Stimulated activated CD8-positive, alpha-beta memory T cell treated with anti-CD3 and anti-CD28 coated beads, Interleukin-15, amount 100 ng/mL, for 4 hours (primary cell): ENCODE measurements at regions not wholly inside any gene's neighbourhood (a gene's known extent, or its start where the extent isn't known, plus 50 kb on each side); places are given as distances from the start of the nearest gene placed in this dataset.

Experiments used
- DNase-seq, 2 donors: peaks; one replicate each; pipeline ENCODE4 v3.0.0-alpha.2; 2020; ENCODE audit warnings: low read depth in 2 of 2

DNA sequence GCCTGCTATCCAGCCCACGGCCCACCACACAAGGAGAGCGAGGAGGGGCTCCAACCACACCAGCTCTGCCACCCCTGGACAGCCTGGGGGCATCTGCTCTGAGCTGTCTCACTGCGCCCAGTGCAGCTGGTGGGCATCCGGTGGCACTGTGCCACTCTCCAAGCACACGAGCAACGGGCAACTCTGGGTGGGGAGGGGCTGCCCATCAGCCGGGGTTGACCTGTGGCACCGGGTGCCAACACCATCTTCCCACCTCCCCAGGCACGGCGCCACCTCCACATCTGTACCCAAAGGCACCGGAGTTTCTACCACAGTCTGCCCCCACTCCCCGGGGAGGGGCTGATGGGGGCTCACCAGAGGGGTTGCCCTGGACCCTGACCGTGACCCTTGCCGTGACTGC, 241.8 kb downstream of the RBFOX3 start:
- no peak for DNase-seq

DNA sequence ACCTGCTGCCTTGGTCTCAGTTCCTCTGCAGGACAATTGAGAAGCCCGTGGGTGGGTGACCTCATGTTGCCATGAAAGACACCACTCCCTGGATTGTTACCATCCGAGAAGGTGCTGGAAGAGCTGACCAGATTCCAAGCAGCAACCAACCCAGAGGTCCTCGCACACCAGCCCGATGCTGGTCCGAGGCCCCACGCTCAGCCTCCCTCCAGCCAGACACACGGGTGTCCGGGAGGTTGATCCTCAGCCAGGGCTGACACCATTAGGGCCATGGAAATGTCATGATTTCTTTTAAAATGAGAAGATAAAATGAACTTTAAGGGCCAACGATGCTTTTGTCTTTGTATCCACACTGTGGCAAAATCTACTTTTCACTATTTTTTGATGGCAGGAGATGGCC, 242.3 kb downstream of the RBFOX3 start:
- DNase-seq, result no peak

DNA sequence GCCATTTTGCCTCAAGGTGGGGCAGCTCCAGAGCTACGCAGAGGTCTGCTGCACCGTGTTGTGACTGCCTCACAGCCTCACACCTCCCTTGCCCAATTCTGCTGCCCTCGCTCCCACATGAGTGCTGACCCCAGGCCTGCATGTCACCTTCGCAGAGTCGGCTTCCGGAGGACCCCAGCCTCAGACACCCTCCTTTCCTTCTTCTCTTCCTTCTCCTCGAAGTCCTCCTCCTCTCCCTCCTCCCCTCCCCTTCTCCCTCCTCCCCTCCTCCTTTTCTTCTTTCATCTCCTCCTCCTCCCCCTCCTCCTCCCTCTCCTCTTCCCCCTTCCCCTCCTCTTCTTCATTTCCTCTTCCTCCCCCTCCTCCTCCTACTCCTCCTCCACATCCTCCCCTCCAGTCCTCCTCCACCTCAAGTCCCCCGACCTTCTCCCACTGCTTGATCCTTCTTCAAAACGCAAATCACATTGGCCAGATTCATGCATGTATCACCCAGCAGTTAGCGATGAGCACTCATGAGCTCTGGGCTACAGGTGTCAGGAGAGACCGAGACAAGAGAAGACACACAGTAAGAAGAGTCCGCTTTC, 243.8 kb downstream of the RBFOX3 start:
- DNase-seq, result no peak

DNA sequence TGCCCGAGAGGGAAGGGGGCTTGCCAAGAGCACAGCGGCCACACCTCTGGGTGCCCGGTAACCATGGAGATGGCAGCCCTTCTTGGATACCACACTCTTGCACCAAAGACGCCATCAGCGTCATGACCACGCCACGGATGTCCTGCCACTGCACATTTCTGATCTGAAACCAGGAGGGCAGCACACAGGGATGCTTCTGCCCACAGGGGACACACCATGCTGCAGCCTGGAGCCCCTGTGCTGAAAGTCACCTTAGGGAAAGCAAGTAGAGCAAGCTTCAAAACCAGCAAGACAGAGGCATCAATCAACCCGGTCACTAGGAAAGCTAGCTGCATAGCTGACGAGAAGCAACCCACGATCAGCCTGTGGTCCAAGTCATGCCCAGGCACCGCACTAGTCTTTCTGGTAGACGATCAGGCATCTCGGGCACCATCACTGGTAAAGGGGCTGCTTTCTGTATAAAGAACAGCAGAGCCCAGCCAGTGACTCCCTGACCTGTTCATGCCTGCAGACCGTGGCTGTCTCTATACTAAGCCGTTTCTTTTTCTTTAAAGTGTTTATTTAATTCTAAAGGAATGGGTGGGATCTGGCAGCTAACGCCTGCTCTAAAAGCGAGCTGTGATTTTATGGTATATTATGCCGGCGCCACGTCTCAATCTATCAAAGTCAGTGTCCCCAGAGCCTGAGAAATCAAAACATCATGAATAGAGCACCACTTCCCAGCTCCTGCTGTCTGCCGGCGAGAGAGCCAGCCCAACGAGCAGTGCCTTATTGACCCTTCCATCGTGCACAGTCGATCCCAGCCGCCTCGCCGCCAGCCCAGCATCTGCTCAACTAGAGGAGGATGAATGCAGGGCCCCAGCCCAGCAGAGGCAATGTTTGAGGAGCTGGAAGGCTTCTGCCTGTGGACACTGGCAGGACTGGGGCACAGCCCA, 244.7 kb downstream of the RBFOX3 start:
- no peak for DNase-seq

DNA sequence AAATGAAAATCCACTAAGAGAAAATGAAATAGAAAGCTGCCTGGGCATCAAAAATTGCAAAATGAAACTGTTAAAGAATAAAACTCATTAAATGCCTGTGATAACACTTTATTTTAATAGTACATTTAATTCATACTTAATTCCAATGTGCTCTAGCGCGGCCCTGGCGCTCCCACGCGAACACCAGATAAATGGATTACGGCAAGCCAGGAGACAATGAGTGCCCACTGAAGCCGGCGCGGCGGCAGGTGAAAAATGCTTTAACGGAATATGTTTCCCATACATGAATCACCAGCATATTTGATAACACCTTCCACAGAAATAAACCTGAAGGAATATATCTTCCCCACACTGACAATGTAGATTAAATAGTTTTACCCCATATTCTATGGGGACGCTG, 245.5 kb downstream of the RBFOX3 start:
- DNase-seq, result no peak

DNA sequence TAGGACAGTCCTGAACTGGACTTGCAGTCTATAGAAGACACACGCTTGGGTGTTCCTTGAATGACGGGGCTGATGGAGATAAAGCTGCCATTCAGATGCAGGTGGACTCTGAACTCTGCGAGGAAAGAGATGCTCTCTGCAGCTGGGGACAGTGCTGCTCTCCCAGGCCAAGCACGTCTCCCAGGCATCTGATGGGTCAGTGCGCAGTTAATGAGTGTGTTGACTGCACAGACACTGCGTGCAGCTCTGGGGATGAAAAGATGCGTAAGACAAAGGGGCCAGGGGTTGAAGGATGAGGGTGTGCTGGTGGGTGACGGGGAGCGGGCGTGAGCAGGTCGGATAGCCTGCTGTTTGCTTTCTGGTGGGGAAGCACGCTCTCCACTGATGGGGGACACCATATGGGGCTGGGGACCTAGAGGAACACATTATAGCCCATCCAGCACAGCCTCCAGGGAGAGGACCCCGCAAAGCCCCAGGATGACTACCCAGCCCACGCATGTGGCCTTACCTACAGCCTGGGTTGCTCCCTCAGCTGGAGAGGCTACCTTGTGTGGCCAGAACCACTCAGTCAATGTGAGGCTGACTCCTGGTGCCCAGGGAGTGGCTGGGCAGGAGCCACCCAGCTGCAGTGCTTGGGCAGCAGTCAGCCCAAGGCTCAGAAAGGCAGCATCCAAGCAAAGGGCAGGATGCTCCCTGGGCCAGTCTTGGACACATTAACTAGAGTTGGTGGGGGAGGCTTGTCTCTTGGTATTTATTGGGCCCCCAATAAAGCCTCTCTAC, 246.3 kb downstream of the RBFOX3 start:
- DNase-seq, result no peak

DNA sequence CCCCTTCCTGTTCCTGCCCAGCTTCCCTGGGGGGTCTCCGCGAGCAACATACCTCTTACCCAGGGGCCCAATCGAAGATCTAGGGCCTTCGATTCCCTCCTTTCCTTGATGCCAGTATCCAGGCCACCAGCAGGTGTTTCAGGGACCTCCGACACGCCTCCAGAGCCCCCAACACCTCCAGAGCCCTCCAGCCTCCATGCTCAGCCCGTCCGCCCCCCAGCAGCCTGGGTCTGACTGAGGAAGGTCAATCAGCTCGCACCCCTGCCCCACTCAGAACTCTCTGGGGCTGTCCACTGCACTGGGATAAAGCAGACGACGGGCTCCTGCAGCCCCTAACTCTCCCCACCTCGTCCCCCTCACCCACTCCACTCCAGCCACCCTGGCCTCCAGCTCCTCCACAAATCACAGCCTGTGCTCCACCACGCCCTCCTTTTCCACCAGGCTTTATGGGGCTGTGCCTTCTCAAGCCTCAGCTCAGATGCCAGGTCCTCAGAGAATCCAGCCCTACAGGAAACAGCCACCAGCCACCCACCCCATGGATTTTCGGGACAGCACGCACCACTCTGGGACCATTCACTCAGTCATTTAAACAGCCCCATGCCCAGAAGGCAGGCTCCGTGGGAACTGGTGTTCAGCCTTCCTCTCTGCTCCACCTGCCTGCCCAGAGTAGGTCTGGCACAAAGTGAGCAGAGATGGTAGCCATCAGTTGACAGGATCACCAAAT, 247.1 kb downstream of the RBFOX3 start:
- DNase-seq, result no peak

DNA sequence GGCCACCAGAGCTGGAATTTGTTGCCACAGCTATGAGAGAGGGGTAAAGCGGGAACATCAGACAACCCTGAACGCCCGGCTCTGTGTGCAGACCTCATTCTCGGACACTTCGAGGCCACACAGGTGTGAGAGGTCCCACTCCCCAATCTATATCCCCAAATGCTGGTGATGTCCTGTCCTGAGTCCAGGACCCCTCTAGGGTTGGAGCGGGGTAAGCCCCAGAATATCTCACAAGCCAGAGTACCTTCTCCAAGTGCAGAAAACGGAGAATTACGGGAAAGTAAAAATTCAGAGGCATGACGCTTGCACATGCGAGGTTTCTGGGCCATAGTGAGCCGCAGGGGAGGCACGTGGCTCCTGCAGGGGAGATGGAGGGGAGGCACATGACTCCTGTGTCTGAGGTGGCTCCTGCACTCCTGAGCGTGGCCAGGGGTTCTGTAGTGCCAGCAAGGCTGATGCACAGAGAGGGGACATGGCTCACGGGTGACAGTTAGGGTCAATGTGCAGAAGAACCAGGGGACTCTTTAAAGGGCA, 248.0 kb downstream of the RBFOX3 start:
- no peak for DNase-seq

DNA sequence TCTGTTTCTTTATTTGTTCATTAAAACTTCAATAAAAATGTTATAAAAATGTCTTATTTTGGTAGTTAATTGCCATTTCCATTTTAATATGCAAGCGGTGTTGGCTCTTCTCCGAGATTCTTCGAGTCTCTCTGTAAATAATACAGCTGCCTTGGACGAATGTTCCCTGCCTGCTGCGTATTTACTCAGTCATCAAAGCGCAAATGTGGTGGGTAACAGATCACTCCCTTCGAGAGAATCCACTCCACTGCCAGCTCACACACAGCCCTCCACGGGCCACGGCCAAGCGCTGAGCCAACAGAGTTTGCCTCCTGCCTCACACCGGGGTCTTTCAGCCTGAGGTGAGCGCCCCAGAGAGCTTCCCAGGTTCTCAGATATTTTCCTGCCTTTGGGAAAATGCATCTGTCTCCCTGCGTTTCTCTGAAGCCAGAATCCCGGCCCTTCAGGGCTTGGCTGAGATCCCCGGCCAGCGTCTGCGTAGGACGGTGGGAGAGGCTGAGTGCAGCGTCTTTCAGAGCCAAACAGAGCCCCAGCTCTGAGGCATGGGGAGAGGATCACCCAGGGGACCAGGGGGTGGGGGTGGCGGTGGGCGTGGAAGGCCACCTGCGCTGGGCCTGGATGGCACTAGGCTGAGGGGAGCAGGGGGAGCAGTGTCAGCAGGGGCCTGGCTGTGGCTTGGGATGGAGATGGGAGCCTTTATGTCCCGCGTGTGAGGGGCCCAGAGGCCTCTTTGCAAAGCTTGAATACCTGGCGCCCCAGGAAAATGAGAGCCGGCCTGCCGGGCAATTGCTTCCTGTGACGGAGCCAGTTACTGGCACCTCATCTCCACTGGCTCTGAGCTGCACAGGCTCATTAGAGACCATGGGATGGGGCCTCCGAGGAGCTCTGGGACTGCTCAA, 248.7 kb downstream of the RBFOX3 start:
- DNase-seq, result no peak

DNA sequence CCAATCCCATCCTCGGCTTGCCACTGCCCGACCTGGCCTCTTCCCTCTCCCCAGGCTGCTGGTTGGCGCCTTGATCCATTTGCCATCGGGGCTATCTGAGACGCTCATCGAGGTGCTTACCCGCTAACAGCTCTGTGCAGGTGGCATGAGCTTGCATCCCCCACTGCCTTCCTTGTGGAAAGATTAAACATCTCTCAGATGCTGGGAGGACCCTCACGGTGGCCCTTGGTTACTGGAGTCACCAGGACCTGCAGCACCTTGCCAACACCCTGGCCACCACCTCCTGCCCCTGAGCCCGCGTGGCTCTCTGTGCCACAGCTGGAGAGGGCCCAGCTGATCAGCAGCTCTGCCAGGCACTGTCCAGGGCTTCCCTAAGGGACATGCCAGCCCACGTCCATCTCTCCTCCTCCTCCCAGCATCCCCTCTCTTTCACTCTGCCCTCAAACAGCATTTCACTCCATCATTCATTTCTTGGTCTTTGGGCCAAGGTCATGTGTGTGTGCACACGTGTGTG, 249.6 kb downstream of the RBFOX3 start:
- DNase-seq, result no peak

DNA sequence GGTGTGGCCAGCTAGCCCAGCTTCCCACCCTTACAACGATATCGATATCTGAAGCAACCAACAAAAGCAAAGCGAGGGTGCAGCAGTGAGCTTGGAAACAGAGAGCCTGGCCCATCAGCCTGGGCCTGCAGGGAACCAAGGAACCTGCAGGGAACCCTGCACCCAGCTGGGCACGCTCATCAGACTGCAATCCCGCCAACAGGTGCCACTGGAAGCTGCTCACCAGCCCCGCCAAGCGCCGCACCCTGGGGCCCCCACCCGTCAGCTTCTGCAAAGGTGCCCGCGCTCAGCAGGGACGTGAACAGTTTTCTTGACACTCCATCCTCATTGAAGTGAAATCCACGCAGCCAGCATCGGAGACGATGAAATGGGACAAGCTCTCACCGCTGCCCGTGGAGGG, 250.7 kb downstream of the RBFOX3 start:
- no peak for DNase-seq

DNA sequence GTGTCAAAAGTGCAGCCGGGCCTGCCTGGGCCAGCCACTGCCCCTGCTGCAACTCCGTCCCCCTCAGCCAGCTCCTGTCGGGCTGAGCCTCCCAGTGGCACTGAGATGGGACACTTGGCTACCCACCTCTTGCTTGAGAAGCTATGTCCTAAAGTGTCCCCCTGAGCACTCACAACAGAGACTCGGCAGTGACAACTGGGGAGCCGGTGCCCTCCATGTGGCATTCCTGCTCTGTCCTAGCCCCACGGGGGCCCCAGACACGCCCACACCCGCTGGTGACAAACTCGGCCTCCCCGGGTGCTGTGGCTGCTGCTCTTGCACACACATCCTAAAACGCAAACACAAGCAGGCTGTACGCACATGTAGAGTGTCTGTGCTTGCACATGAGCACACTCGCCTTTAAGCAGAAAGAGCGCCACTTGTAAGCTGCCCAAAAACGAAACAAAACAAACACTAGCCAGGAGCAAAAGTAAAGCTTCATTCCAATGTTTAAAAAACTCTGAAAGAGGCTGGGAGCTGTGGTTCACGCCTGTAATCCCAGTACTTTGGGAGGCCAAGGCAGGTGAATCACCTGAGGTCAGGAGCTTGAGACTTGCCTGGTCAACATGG, 253.9 kb downstream of the RBFOX3 start:
- DNase-seq, result no peak

DNA sequence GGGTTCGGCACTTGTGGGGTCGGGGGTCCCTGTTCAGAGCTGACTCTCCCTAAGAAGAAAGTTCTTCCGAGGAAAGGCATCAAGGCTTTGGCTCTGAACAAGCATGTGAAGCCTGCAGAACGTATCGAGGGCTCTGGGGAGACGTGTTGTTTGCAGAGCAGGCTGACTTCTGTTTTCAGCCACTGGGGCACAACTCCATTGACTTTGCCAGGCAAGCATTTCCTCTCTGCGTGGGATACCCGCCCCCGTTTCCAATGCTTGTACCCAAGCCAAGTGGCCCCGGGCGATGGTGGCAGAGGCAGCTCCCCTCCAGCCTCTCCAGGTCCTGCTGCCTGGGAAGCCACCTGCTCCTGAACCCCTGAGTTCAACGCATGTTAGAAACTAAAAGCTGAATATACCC, 255.7 kb downstream of the RBFOX3 start:
- DNase-seq, result no peak

DNA sequence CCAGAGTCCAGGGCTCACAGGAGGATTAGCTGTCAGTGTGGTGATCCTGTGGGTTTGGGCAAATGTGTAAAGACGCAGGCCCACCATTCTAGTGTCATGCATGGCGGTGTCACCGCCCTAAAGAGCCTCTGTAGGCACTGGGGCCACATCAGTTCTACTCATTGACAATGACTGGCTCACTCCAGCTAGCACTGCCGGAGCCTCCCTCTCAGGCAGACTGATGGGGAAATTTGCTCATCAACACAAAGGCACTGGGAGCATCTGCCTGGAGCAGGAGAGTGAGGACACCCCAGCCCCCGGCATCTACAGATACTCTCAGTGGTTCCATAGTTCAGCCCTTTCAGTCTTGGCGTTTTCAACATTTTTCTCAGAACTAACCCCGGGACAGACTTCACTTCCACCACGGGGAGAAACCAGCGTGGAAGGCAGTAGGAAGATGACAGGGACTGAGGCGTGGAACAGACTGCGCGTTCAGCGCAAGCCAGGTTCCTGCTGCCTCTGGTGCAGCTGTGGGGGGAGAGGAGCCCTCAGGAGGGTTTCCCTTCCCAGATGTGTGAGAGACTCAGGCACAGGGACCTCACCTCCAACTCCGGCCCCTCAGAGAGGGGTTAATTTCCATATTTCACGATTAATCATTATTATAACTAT, 256.6 kb downstream of the RBFOX3 start:
- no peak for DNase-seq

DNA sequence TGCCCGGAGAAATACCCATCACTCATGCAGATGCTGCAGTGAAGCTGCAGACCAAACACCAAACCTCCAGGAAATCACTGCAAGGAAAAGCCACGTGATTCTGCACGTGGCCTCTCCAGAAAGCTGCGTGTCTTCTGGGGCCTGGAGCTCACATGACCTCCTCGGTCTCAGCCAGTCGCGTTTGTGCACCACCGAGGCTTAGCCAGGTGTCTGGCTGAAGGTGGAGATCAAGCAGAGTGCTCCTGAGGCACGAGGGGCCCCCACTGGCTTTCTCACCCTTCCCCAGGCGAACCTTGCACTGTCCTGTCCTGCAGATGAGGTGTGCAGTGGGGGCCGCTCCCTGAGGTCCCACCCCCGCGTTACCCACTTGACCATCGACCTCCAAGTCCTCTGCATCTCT, 257.3 kb downstream of the RBFOX3 start:
- DNase-seq, result no peak

DNA sequence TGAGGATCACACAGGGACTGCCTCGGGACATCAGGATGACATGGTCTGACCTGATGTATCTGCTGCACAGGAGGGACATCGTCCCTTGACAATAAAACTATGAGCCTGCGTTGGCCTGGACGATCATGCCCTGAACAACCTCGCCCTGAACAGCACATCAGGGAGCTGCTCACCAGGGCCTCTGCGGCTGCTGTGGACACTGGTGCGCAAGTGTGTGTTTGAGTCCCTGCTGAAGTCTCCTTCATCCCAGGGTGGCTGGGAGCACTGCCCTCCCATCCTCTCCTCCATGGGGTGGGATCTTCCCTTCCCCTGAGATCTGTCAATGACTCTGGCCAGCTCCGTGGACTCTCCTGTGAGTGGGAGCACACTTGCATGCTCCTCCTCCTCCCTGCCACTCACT, 257.8 kb downstream of the RBFOX3 start:
- no peak for DNase-seq

DNA sequence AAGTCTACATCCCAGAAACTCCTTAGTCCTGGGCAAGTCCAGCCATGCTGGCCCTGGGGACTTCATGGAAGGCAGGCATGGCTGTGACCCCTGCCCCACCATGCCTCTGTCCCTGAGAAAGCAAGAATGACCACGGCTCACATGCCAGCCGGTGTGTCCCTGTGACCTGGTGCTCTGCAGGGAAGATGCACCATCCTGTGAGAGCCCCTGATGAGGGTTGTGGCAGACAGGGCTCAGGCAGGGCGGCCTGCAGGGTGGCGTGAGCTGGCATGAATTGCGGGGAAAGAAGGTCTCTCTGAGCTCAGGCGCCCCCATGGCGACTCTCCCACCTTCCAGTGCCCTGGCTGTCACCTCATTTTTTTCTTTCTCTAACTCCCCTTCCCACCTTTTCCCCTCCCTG, 260.3 kb downstream of the RBFOX3 start:
- DNase-seq, result no peak

DNA sequence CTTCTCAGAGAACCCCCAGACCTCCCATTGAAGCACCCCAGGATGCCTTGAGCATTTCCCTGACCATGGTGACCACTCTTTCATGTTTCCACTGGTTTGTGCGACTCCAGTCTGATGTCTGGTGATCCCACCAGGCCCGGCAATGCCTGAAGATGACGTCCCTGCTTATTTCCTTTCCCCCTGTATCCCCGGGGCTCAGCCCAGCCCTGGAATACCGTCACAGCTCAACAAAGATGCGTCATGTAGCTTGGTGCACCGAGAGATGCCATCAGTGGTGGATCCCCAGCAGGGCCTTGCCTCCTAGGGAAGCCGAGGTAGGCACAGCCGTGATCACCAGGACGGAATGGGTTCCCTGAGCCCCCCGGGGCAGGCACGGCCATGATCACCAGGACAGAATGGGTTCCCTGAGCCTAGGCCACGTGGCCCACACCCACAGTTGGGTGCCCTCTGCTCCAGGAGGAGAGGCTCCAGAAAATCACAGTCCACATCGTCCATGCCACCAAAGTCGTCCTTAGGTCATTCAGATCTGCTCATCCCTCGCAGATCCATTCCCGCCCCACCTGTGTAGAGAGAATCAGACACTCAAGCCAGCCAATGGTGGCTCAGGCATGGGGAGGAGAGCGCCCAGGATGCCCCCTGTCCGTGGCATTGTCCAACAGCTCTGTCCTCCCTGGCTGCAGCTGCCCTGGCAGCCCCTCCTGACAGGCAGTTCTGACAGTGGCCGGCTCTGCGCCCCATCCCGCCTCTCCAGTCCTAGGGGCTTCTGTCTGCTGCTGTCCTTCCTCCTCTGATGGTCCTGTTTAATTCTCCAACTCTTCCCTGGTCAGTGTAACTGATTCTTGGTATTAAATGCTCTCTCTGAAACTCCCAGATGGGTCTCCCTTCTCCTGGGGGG, 261.1 kb downstream of the RBFOX3 start:
- no peak for DNase-seq

DNA sequence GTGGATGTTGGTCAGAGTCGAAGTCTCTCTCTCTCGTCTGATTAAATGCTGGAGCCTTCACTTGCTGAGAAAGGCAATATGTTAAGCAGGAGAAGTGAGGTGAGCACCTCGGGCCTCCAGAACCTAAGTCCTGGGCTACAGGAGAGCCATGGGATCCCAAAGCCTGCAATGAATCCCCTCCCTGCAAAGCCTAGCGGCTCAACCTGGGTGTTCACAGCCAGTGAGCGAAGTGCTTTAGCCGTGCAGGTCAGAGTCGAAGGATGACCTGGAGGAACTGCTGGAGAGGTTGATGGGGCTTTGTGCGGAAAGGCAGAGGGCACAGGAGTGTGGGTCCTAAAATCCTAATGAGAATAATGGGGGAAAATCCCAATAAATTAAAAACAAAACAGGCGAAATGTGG, 267.8 kb downstream of the ENGASE start:
- no peak for DNase-seq
